Right lobe of liver (tissue), 6 donors: ENCODE measurements at regions not wholly inside any gene's neighbourhood (a gene's known extent, or its start where the extent isn't known, plus 50 kb on each side); places are given as distances from the start of the nearest gene placed in this dataset.

Experiments used
- ATAC-seq, 4 donors: fragments of 200-7000 bp; cut with Tn5 transposase; one replicate each; pipeline ENCODE4 v1.9.1; 2020; ENCODE audit warnings: mild to moderate bottlenecking in 4 of 4, moderate library complexity in 4 of 4
- DNase-seq, 3 donors: peaks; one replicate each; pipeline ENCODE4 v3.0.0-alpha.2; 2020
- H3K27ac ChIP-seq, 3 donors: fragments of 200-600 bp; one replicate each; pipeline ENCODE4 v1.8.0; 2022
- H3K27me3 ChIP-seq, 2 donors: fragments of 200-600 bp; one replicate each; pipeline ENCODE4 v1.8.0; 2022
- H3K36me3 ChIP-seq, 4 donors: fragments of 200-600 bp; sonication (generic) in 1 of 4; one replicate each; pipeline versions ENCODE4 v1.5.1 to v1.8.0; 2017 to 2022; ENCODE audit warnings: control low read depth in 1 of 4
- H3K4me1 ChIP-seq, 4 donors: fragments of 200-600 bp; sonication (generic) in 1 of 4; one replicate each; pipeline versions ENCODE4 v1.5.1 to v1.8.0; 2017 to 2022; ENCODE audit warnings: control low read depth in 1 of 4
- H3K4me3 ChIP-seq, 3 donors: fragments of 200-600 bp; one replicate each; pipeline ENCODE4 v1.8.0; 2022
- H3K9me3 ChIP-seq, 4 donors: fragments of 200-600 bp; sonication (generic) in 1 of 4; one replicate each; pipeline versions ENCODE4 v1.5.1 to v1.8.0; 2017 to 2022; ENCODE audit warnings: control low read depth in 1 of 4
- CTCF ChIP-seq, 4 donors: fragments of 200-600 bp in 3 of 4; fragments of 450-650 bp in 1 of 4; IDR thresholded peaks; one replicate each; pipeline versions ENCODE4 v1.5.1 to v1.8.0; 2016 to 2022; ENCODE audit warnings: antibody characterized with exemption in 4 of 4, mild to moderate bottlenecking in 2 of 4
- POLR2A ChIP-seq: fragments of 450-650 bp; IDR thresholded peaks from one replicate; pipeline ENCODE4 v1.6.1; 2017; ENCODE audit warnings: antibody characterized with exemption, mild to moderate bottlenecking
- WGBS: methylation state at CpG from one replicate; pipeline ENCODE4 v1.1.6; 2018; ENCODE audit warnings: low coverage, low lambda C conversion rate; ENCODE audit not compliant: insufficient coverage; ENCODE audit errors: missing lambda C conversion rate; 5-methylcytosine and 5-hydroxymethylcytosine counted together
- intact Hi-C, 2 donors: fragments of 100-400 bp; cut with DNase I; formaldehyde crosslinking; loops; one replicate each; pipeline versions ENCODE4 v1.11.2 to v1.14.1; 2022
- donor health status: DM: no; HTN: yes; CAD: no.
- donor health status: DM: no; HTN: no; CAD: no.
- donor health status: DM: no; HTN: no; CAD: no.
- donor health status: DM: no; HTN: yes; CAD: no.
- donor health status: DM: no; HTN: yes; CAD: no.

GRCh38 chr6:79861023-79861422 is 86.3 kb downstream of the ELOVL4 start:
- WGBS, result 73% methylated on average over 7 of the region's 7 CpGs
- Histone ChIP-seq H3K4me3 (no peak overlapping the region), H3K36me3 (no peaks in the 10 kb centered on the region), H3K4me1 (no peaks in the 10 kb centered on the region), H3K27me3 (no peaks in the 10 kb centered on the region), H3K9me3 (no peaks in the 10 kb centered on the region), H3K27ac (no peak overlapping the region)
- no peak for DNase-seq
- ATAC-seq, result no peak
- TF ChIP-seq POLR2A (no peak), CTCF (IDR thresholded peaks at IDR 0.05) (no peak)
- intact Hi-C loops, result loop anchor here in 1 of 2 donors (10.0 kb wide), 1 partner anchor 76 kb away; no protein-coding TSS in a partner anchor

GRCh38 chr6:79847426-79847825 is 99.9 kb downstream of the ELOVL4 start:
- TF ChIP-seq POLR2A, result no peak
- no peak for TF ChIP-seq CTCF (IDR thresholded peaks at IDR 0.05)
- H3K4me3 ChIP-seq, result no peak overlapping the region
- H3K36me3 ChIP-seq, result no peaks in the 10 kb centered on the region
- H3K9me3 ChIP-seq, result no peaks in the 10 kb centered on the region
- DNase-seq (no peak), ATAC-seq (no peak)
- intact Hi-C loops, result no loop called here
- H3K27ac ChIP-seq, result no peak overlapping the region
- WGBS, result 91% methylated on average over 1 of the region's 1 CpG
- H3K27me3 ChIP-seq, result no peaks in the 10 kb centered on the region
- H3K4me1 ChIP-seq, result no peaks in the 10 kb centered on the region

GRCh38 chr6:79842376-79843040 is 104.8 kb downstream of the ELOVL4 start:
- no peaks in the 10 kb centered on the region for H3K4me1 ChIP-seq
- H3K4me3 ChIP-seq, result no peak overlapping the region
- ATAC-seq, result no peak
- DNase-seq, result no peak
- H3K27ac ChIP-seq, result no peak overlapping the region
- H3K27me3 ChIP-seq, result no peaks in the 10 kb centered on the region
- no peaks in the 10 kb centered on the region for H3K9me3 ChIP-seq
- TF ChIP-seq CTCF (IDR thresholded peaks at IDR 0.05) (no peak), POLR2A (no peak)
- no peaks in the 10 kb centered on the region for H3K36me3 ChIP-seq
- intact Hi-C loops, result no loop called here
- WGBS, result 79% methylated on average over 3 of the region's 3 CpGs

- intact Hi-C loops, result no loop called here
- DNase-seq (no peak), ATAC-seq (no peak)
- 52% methylated on average over 3 of the region's 4 CpGs for WGBS
- TF ChIP-seq POLR2A, result no peak
- no peaks in the 10 kb centered on the region for H3K36me3 ChIP-seq
- H3K27me3 ChIP-seq, result no peaks in the 10 kb centered on the region
- H3K27ac ChIP-seq, result no peak overlapping the region
- no peaks in the 10 kb centered on the region for H3K4me1 ChIP-seq
- H3K9me3 ChIP-seq, result no peaks in the 10 kb centered on the region
- H3K4me3 ChIP-seq, result no peak overlapping the region
Observed at GRCh38 chr6:79841577-79842375, 105.6 kb downstream of the ELOVL4 start.

GRCh38 chr6:79838851-79839250 is 108.5 kb downstream of the ELOVL4 start:
- TF ChIP-seq POLR2A, result no peak
- DNase-seq (no peak), ATAC-seq (no peak)
- H3K27ac ChIP-seq, result no peak overlapping the region
- no peaks in the 10 kb centered on the region for H3K4me1 ChIP-seq
- H3K9me3 ChIP-seq, result no peaks in the 10 kb centered on the region
- intact Hi-C loops, result no loop called here
- no peaks in the 10 kb centered on the region for H3K27me3 ChIP-seq
- no peak overlapping the region for H3K4me3 ChIP-seq
- H3K36me3 ChIP-seq, result no peaks in the 10 kb centered on the region
